Fibroblast of the aortic adventitia (primary cell): ENCODE measurements at regions not wholly inside any gene's neighbourhood (a gene's known extent, or its start where the extent isn't known, plus 50 kb on each side); places are given as distances from the start of the nearest gene placed in this dataset.
"Not testable (repeated sequence)": the region's sequence is repeated elsewhere in the genome, so short reads cannot be mapped to it uniquely, and the experiment has no call there.

Source experiments
- DNase-seq: peaks from one replicate; pipeline ENCODE4 v3.0.0-alpha.2; 2010; ENCODE audit warnings: low read depth
- H3K4me3 ChIP-seq: 2 replicates; pipeline ENCODE4 v1.5.1; 2011; ENCODE audit warnings: low read depth, mild to moderate bottlenecking, control low read depth, low read length, moderate library complexity
- TF ChIP-seq, protein P1 (sequence below): IDR thresholded peaks from 2 replicates; pipeline ENCODE4 v1.5.1; 2011; ENCODE audit warnings: mild to moderate bottlenecking, low read length, control low read depth, inconsistent platforms; ENCODE audit not compliant: insufficient read depth

DNA sequence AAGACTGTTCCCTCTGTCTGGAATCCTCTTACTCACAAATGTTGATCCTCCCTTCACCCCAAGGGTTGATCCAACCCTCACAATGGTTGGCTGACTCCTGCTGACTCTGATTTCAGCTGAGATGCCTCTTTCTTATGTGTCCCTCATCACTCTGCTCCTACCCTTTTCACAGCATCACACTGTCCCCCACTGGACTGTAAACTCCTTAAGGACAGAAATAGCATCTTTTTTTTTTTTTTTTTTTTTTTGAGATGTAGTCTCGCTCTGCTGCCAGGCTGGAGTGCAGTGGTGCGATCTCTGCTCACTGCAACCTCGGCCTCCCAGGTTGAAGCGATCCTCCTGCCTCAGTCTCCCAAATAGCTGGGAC lies 97.9 kb upstream of the SYT6 start:
- TF ChIP-seq, protein P1, sequence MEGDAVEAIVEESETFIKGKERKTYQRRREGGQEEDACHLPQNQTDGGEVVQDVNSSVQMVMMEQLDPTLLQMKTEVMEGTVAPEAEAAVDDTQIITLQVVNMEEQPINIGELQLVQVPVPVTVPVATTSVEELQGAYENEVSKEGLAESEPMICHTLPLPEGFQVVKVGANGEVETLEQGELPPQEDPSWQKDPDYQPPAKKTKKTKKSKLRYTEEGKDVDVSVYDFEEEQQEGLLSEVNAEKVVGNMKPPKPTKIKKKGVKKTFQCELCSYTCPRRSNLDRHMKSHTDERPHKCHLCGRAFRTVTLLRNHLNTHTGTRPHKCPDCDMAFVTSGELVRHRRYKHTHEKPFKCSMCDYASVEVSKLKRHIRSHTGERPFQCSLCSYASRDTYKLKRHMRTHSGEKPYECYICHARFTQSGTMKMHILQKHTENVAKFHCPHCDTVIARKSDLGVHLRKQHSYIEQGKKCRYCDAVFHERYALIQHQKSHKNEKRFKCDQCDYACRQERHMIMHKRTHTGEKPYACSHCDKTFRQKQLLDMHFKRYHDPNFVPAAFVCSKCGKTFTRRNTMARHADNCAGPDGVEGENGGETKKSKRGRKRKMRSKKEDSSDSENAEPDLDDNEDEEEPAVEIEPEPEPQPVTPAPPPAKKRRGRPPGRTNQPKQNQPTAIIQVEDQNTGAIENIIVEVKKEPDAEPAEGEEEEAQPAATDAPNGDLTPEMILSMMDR = no peak
- H3K4me3 ChIP-seq = no peak overlapping the region
- DNase-seq = no peak

DNA sequence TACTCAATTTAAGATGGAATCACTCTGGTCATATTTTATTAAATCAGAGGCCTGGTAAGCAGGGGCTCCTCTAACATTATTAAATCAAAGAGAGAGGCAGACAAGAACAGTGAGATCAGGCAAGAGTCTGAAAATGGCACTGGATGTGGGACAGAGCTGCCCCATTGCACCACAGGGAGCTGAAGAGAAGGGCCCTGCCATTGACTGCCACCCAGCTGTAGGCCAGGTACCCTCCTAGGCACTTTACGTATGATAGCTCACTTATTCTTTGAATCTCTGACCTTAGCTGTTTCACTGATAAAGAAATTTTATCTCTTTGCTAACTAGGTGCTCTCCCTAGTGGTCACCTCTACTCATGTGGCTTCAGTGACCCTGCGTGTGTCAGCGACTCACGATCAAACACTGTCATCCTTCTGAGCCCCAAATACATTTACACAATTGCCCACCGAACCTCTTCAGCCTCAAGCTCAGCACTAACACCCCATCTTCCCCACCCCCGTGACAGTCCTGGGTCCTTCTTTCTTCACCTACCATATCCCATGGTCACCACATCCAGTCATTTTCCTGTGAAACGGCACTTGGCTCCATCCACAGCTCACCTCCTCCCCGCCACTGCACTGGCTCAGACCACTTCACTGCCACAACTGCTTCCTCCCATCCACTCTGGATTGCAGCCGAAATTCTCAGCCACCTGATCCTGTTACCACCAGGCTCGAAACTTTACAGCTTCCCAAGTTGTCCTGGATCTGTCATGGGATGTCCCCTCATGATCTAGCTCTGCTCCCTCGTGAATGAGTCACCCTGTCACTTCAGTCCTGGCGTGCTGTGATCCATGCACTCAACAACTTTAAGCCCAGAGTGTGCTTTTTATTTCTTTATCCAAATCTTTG lies 97.3 kb upstream of the SYT6 start:
- no peak for DNase-seq
- no peak overlapping the region for H3K4me3 ChIP-seq
- TF ChIP-seq, protein P1 = no peak

DNA sequence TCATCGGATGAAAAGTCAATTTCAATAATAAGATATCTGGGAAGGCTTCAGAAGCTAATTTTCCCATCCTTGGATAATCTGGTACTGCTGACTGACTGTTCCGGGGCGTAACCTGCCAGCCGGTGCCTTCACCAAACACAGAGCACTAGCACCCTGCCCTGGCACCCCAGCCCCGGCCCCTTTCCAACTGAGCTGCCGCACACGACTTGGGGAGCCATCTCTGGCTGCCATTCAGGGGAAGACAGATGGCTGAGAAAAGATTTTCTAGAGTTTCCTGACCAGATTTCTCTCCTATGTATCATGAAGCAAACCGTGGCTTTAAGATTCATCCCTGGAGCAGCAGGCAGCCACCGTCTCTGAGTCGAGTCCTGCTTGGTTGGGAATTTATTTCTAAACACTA lies 96.0 kb upstream of the SYT6 start:
- no peak for DNase-seq
- H3K4me3 ChIP-seq = no peak overlapping the region
- TF ChIP-seq, protein P1 = no peak

DNA sequence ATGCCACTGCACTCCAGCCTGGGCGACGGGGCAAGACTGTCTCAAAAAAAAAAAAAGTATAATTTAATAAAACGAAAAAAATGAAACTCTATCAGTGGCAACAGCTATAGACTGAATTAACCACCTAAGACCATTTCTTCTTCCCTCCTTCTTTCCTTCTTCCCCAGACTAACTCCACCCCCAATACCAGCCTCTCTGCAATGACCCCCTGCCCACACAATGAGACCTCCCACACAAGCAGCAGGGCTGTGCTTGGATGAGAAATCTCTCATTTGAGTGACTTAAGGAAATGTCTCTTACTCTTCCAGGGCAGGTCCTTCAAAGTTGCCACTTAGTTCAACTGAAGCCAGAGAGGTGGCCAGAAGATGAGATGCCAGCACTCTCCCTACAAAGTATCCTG lies 94.5 kb upstream of the SYT6 start:
- DNase-seq = no peak
- TF ChIP-seq, protein P1 = no peak
- H3K4me3 ChIP-seq = no peak overlapping the region

DNA sequence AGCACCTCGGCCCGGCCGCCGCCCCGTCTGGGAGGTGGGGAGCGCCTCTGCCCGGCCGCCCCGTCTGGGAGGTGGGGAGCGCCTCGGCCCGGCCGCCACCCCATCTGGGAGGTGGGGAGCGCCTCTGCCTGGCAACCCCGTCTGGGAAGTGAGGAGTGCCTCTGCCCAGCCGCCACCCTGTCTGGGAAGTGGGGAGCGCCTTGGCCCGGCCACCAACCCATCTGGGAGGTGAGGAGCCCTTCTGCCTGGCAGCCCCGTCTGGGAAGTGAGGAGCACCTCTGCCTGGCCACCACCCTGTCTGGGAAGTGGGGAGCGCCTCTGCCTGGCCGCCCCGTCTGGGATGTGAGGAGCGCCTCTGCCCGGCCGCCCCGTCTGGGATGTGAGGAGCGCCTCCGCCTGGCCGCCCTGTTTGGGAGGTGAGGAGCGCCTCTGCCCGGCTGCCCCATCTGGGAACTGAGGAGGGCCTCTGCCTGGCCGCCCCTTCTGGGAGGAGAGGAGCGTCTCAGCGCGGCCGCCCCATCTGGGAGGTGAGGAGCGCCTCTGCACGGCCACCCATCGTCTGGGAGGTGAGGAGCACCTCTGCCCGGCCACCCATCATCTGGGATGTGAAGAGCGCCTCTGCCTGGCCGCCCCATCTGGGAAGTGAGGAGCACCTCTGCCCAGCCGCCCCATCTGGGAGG lies 89.0 kb upstream of the SYT6 start:
- not testable (repeated sequence) for H3K4me3 ChIP-seq, DNase-seq

DNA sequence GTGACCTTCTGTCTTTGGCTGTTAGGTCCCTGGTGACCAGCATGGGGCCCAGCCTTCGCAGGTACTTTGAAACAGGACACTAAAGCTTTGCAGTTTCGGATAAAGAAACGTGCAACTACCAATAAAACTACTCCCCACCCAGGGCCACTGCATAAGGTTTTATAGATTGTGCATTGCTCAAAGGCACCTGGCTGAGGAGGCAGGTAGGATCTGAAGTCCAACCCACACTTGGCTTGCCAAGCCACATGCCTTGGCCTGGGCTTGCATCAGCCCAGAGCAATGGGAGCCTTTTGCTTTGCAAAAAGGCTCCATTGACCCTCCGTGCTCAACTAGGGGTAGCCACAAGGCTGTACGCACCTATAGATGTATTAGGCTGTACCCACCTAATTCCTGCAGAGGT lies 84.4 kb upstream of the SYT6 start:
- H3K4me3 ChIP-seq = no peak overlapping the region
- TF ChIP-seq, protein P1 = no peak
- no peak for DNase-seq

DNA sequence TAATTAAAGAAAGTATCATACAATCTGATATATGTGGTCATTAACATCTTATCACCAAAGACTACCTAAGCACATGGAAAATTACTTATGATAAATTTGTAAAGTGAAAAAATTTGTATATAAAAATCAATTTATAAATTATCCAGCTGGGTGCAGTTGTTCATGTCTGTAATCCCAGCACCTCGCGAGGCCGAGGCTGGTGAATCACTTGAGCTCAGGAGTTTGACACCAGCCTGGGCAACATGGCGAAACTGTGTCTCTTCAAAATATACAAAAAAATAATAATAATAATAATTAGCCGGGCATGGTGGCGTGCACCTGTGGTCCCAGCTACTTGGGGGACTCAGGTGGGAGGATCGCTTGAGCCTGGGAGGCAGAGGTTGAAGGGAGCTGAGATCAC lies 82.8 kb upstream of the SYT6 start:
- no peak overlapping the region for H3K4me3 ChIP-seq
- TF ChIP-seq, protein P1 = no peak
- no peak for DNase-seq
